Hematopoietic multipotent progenitor cell treated with erythropoietin and hydrocortisone succinate and interleukin-3 and kit ligand, for 8 days (in vitro differentiated cells): ENCODE measurements at regions not wholly inside any gene's neighbourhood (a gene's known extent, or its start where the extent isn't known, plus 50 kb on each side); places are given as distances from the start of the nearest gene placed in this dataset.

ENCODE experiments used
- DNase-seq: peaks from one replicate; pipeline ENCODE4 v3.0.0-alpha.2; 2015

GRCh38 chr2:16161768-16162490, 221.6 kb downstream of the MYCN start:
- no peak for DNase-seq

- DNase-seq = no peak
Observed at GRCh38 chr2:16161085-16161565, 220.8 kb downstream of the MYCN start.

GRCh38 chr2:16160281-16161084, 220.1 kb downstream of the MYCN start:
- DNase-seq = no peak

GRCh38 chr2:16156411-16156810, 216.1 kb downstream of the MYCN start:
- no peak for DNase-seq

GRCh38 chr2:16155766-16156165, 215.4 kb downstream of the MYCN start:
- DNase-seq = no peak

GRCh38 chr2:16155366-16155765, 215.0 kb downstream of the MYCN start:
- DNase-seq = no peak

GRCh38 chr2:16154501-16155280, 214.3 kb downstream of the MYCN start:
- no peak for DNase-seq

- DNase-seq = no peak
Observed at GRCh38 chr2:16154061-16154460, 213.7 kb downstream of the MYCN start.

- DNase-seq = no peak
Observed at GRCh38 chr2:16153754-16154035, 213.3 kb downstream of the MYCN start.

GRCh38 chr2:16152928-16153753, 212.8 kb downstream of the MYCN start:
- no peak for DNase-seq

GRCh38 chr2:16152071-16152927, 211.9 kb downstream of the MYCN start:
- DNase-seq = no peak

- no peak for DNase-seq
Observed at GRCh38 chr2:16151651-16152050, 211.3 kb downstream of the MYCN start.

- no peak for DNase-seq
Observed at GRCh38 chr2:16151281-16151570, 210.9 kb downstream of the MYCN start.

- DNase-seq = no peak
Observed at GRCh38 chr2:16150456-16151280, 210.3 kb downstream of the MYCN start.

- no peak for DNase-seq
Observed at GRCh38 chr2:16149349-16150243, 209.2 kb downstream of the MYCN start.

GRCh38 chr2:16148632-16149348, 208.4 kb downstream of the MYCN start:
- DNase-seq = no peak

- DNase-seq = peak; percentile 31
Observed at GRCh38 chr2:16142383-16143361, 202.3 kb downstream of the MYCN start.

GRCh38 chr2:16141641-16141921, 201.2 kb downstream of the MYCN start:
- no peak for DNase-seq
